ENCODE measurements at regions not wholly inside any gene's neighbourhood (a gene's known extent, or its start where the extent isn't known, plus 50 kb on each side); places are given as distances from the start of the nearest gene placed in this dataset.

DNA sequence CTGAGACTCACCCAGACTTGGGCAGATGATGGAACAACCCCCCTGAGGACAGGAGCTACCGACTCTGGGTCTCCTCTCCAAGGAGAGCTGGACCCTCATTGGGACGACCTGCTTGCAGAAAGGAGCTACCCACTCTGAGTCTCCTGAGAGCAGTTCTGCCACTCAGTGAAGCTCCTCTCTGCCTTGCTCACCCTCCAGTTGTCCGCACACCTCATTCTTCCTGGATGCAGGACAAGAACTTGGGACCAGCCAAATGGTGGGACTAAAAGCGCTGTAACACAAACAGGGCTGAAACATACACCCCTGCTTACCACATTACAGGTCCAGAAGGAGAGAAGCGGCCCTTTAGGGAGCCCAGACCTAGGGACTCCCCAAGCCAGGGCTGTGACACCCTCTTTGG lies 124.9 kb upstream of the CCDC150 start:
- TF ChIP-seq, protein P1, sequence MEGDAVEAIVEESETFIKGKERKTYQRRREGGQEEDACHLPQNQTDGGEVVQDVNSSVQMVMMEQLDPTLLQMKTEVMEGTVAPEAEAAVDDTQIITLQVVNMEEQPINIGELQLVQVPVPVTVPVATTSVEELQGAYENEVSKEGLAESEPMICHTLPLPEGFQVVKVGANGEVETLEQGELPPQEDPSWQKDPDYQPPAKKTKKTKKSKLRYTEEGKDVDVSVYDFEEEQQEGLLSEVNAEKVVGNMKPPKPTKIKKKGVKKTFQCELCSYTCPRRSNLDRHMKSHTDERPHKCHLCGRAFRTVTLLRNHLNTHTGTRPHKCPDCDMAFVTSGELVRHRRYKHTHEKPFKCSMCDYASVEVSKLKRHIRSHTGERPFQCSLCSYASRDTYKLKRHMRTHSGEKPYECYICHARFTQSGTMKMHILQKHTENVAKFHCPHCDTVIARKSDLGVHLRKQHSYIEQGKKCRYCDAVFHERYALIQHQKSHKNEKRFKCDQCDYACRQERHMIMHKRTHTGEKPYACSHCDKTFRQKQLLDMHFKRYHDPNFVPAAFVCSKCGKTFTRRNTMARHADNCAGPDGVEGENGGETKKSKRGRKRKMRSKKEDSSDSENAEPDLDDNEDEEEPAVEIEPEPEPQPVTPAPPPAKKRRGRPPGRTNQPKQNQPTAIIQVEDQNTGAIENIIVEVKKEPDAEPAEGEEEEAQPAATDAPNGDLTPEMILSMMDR (IDR thresholded peaks at IDR 0.05), result no peak
- TF ChIP-seq EZH2 (IDR thresholded peaks at IDR 0.05; ENCODE audit: borderline replicate concordance, insufficient read depth, low read depth, low read length, poor library complexity, severe bottlenecking), result no peak
